Caco-2 (cell line): ENCODE measurements at regions not wholly inside any gene's neighbourhood (a gene's known extent, or its start where the extent isn't known, plus 50 kb on each side); places are given as distances from the start of the nearest gene placed in this dataset.

Experiments used
- BruUV-seq: library from RNA; stranded (reverse); fragments of 400-500 nt; replicated peaks from 2 replicates; lab custom pipeline; 2021; lab: Mats Ljungman, UMichigan
- CTCF ChIA-PET: fragments of 300-600 bp; sonication (Branson Sonifier 250); formaldehyde crosslinking; loops from one replicate; lab custom pipeline; 2022; ENCODE audit warnings: antibody characterized with exemption; lab: Charles Lee
- POLR2A ChIA-PET: fragments of 300-600 bp; sonication (Branson Sonifier 250); formaldehyde crosslinking; loops from one replicate; lab custom pipeline; 2022; ENCODE audit warnings: antibody characterized with exemption; lab: Charles Lee
- DNase-seq, 2 experiments: peaks; one replicate each; pipeline versions ENCODE4 v3.0.0 to v3.0.0-alpha.2; 2020 to 2022
- H3K27me3 ChIP-seq: replicated peaks from 2 replicates; pipeline ENCODE4 v1.6.0; 2011; ENCODE audit warnings: low read length; ENCODE audit not compliant: control insufficient read depth, insufficient read depth
- H3K36me3 ChIP-seq: 2 replicates; pipeline ENCODE4 v1.5.1; 2011; ENCODE audit warnings: low read length; ENCODE audit not compliant: control insufficient read depth, insufficient read depth
- H3K4me1 ChIP-seq: fragments of 250-450 bp; sonication (Bioruptor Pico); 2 replicates; pipeline ENCODE4 v1.5.1; 2020; ENCODE audit warnings: mild to moderate bottlenecking
- H3K4me3 ChIP-seq: 2 replicates; pipeline ENCODE4 v1.5.1; 2011; ENCODE audit warnings: low read depth, mild to moderate bottlenecking, control low read depth, low read length
- H3K9me3 ChIP-seq: fragments of 250-450 bp; sonication (Bioruptor Pico); 2 replicates; pipeline ENCODE4 v1.5.1; 2020; ENCODE audit warnings: mild to moderate bottlenecking, moderate library complexity
- H3K27ac Mint-ChIP-seq: one replicate; pipeline ENCODE4 v1.8.0; 2022; ENCODE audit warnings: mixed read lengths; ENCODE audit not compliant: unreplicated experiment
- H3K27me3 Mint-ChIP-seq: one replicate; pipeline ENCODE4 v1.8.0; 2022; ENCODE audit warnings: mixed read lengths; ENCODE audit not compliant: insufficient read depth, unreplicated experiment
- H3K36me3 Mint-ChIP-seq: one replicate; pipeline ENCODE4 v1.8.0; 2022; ENCODE audit warnings: mild to moderate bottlenecking, mixed read lengths; ENCODE audit not compliant: insufficient read depth, unreplicated experiment
- H3K4me1 Mint-ChIP-seq: one replicate; pipeline ENCODE4 v1.8.0; 2022; ENCODE audit warnings: low read depth, mixed read lengths; ENCODE audit not compliant: unreplicated experiment
- H3K4me3 Mint-ChIP-seq: one replicate; pipeline ENCODE4 v1.8.0; 2022; ENCODE audit warnings: mild to moderate bottlenecking, moderate library complexity, mixed read lengths; ENCODE audit not compliant: unreplicated experiment
- H3K9me3 Mint-ChIP-seq: one replicate; pipeline ENCODE4 v1.8.0; 2022; ENCODE audit warnings: mixed read lengths; ENCODE audit not compliant: unreplicated experiment
- intact Hi-C: fragments of 100-400 bp; cut with micrococcal nuclease; formaldehyde crosslinking; loops from one replicate; pipeline ENCODE4 v1.10.0; 2022; ENCODE audit not compliant: unreplicated experiment
- TF ChIP-seq, protein P1 (sequence below), 2 experiments: fragments of 200-600 bp in 1 of 2; IDR thresholded peaks; 1 replicate in 1 of 2; 2 replicates in 1 of 2; pipeline versions ENCODE4 v1.5.1 to v1.8.0; 2011 to 2022; ENCODE audit warnings: antibody characterized with exemption in 1 of 2, control low read depth in 1 of 2, inconsistent platforms in 1 of 2, low read depth in 1 of 2, low read length in 1 of 2, mild to moderate bottlenecking in 1 of 2, moderate library complexity in 1 of 2; ENCODE audit not compliant: insufficient read depth in 1 of 2, severe bottlenecking in 1 of 2, unreplicated experiment in 1 of 2

GRCh38 chr20:23199356-23199755, 113.2 kb upstream of the CD93 start:
- Histone ChIP-seq H3K36me3 (no peaks in the 10 kb centered on the region), H3K27me3 (no peaks in the 10 kb centered on the region), H3K9me3 (0 out of 2 replicates have a peak, but pooled peaks cover 6% of the 10 kb centered on the region), H3K4me1 (peaks cover 10% of the 10 kb centered on the region; the same call in 1 of the 2 replicates), H3K4me3 (no peak overlapping the region)
- intact Hi-C loops = no loop called here
- Mint-ChIP-seq H3K36me3 (no peaks in the 10 kb centered on the region), H3K4me1 (peaks cover 24% of the 10 kb centered on the region), H3K27me3 (no peaks in the 10 kb centered on the region), H3K27ac (no peak overlapping the region), H3K4me3 (no peak overlapping the region), H3K9me3 (no peaks in the 10 kb centered on the region)
- TF ChIP-seq, protein P1, sequence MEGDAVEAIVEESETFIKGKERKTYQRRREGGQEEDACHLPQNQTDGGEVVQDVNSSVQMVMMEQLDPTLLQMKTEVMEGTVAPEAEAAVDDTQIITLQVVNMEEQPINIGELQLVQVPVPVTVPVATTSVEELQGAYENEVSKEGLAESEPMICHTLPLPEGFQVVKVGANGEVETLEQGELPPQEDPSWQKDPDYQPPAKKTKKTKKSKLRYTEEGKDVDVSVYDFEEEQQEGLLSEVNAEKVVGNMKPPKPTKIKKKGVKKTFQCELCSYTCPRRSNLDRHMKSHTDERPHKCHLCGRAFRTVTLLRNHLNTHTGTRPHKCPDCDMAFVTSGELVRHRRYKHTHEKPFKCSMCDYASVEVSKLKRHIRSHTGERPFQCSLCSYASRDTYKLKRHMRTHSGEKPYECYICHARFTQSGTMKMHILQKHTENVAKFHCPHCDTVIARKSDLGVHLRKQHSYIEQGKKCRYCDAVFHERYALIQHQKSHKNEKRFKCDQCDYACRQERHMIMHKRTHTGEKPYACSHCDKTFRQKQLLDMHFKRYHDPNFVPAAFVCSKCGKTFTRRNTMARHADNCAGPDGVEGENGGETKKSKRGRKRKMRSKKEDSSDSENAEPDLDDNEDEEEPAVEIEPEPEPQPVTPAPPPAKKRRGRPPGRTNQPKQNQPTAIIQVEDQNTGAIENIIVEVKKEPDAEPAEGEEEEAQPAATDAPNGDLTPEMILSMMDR (IDR thresholded peaks at IDR 0.05; ENCODE audit: insufficient read depth in 1 of 2, low read depth in 1 of 2, low read length in 1 of 2, severe bottlenecking in 1 of 2, unreplicated experiment in 1 of 2) = no peak
- POLR2A ChIA-PET = no interaction called here
- CTCF ChIA-PET = no interaction called here
- no TSS peak for BruUV-seq
- no peak for DNase-seq

DNA sequence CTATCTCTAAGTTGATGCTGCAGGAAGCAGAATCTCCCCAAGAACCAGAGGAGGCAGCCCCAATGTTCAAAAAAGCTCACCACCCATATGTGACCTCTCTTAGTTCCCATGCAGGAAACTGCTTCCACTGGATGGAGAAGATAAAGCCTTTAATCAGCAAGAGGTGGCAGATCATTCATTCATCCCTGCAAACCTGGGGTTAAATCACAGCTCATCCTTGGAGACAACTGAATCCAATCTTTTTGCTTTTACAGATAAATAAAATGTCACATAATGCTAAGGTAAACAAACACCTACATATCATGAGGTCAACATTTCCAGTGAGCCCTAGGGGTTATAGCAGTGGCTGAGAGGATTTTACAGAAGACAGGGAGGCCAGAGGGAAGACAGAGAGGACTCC, 112.7 kb upstream of the CD93 start:
- Mint-ChIP-seq H3K27me3 (no peaks in the 10 kb centered on the region), H3K36me3 (no peaks in the 10 kb centered on the region), H3K4me3 (no peak overlapping the region), H3K9me3 (no peaks in the 10 kb centered on the region), H3K27ac (no peak overlapping the region), H3K4me1 (peaks cover 20% of the 10 kb centered on the region)
- ChIA-PET POLR2A (no interaction called here), CTCF (no interaction called here)
- peaks cover 4% of the 10 kb centered on the region; the same call in 1 of the 2 replicates for H3K4me1 ChIP-seq
- no peaks in the 10 kb centered on the region for H3K27me3 ChIP-seq
- DNase-seq = no peak
- H3K36me3 ChIP-seq = no peaks in the 10 kb centered on the region
- intact Hi-C loops = no loop called here
- H3K4me3 ChIP-seq = no peak overlapping the region
- H3K9me3 ChIP-seq = 0 out of 2 replicates have a peak, but pooled peaks cover 6% of the 10 kb centered on the region
- TF ChIP-seq, protein P1 (IDR thresholded peaks at IDR 0.05; ENCODE audit: insufficient read depth in 1 of 2, low read depth in 1 of 2, low read length in 1 of 2, severe bottlenecking in 1 of 2, unreplicated experiment in 1 of 2) = no peak
- BruUV-seq = no TSS peak

- Mint-ChIP-seq H3K9me3 (no peaks in the 10 kb centered on the region), H3K4me1 (peaks cover 20% of the 10 kb centered on the region), H3K36me3 (no peaks in the 10 kb centered on the region), H3K4me3 (no peak overlapping the region), H3K27ac (no peak overlapping the region), H3K27me3 (no peaks in the 10 kb centered on the region)
- no TSS peak for BruUV-seq
- 0 out of 2 replicates have a peak, but pooled peaks cover 6% of the 10 kb centered on the region for H3K9me3 ChIP-seq
- DNase-seq = no peak
- H3K27me3 ChIP-seq = no peaks in the 10 kb centered on the region
- POLR2A ChIA-PET = no interaction called here
- H3K36me3 ChIP-seq = no peaks in the 10 kb centered on the region
- intact Hi-C loops = no loop called here
- TF ChIP-seq, protein P1 (IDR thresholded peaks at IDR 0.05; ENCODE audit: insufficient read depth in 1 of 2, low read depth in 1 of 2, low read length in 1 of 2, severe bottlenecking in 1 of 2, unreplicated experiment in 1 of 2) = no peak
- H3K4me3 ChIP-seq = no peak overlapping the region
- CTCF ChIA-PET = no interaction called here
- H3K4me1 ChIP-seq = 0 out of 2 replicates have a peak, but pooled peaks cover 4% of the 10 kb centered on the region
Measured at GRCh38 chr20:23197836-23198235, 111.7 kb upstream of the CD93 start.
